BLaER1 treated with 17β-estradiol and CSF1 and Interleukin-3, amounts not matched to agents 10 nM and 100 nM (cell line): ENCODE measurements at regions not wholly inside any gene's neighbourhood (a gene's known extent, or its start where the extent isn't known, plus 50 kb on each side); places are given as distances from the start of the nearest gene placed in this dataset.

Source experiments
- H3K27ac ChIP-seq, 11 experiments: shearing (Covaris generic); formaldehyde crosslinking; 2 replicates each; pipeline ENCODE4 v1.8.1; 2022
- H3K27me3 ChIP-seq, 11 experiments: shearing (Covaris generic); formaldehyde crosslinking; 2 replicates each; pipeline ENCODE4 v1.8.1; 2022
- H3K36me3 ChIP-seq, 11 experiments: shearing (Covaris generic); formaldehyde crosslinking; 2 replicates each; pipeline ENCODE4 v1.8.1; 2022
- H3K4me1 ChIP-seq, 10 experiments: shearing (Covaris generic); formaldehyde crosslinking; 2 replicates each; pipeline ENCODE4 v1.8.1; 2022
- H3K4me2 ChIP-seq, 11 experiments: shearing (Covaris generic); formaldehyde crosslinking; 2 replicates each; pipeline ENCODE4 v1.8.1; 2022
- H3K4me3 ChIP-seq, 10 experiments: shearing (Covaris generic); formaldehyde crosslinking; 2 replicates each; pipeline ENCODE4 v1.8.1; 2022
- H3K9ac ChIP-seq, 11 experiments: shearing (Covaris generic); formaldehyde crosslinking; 2 replicates each; pipeline ENCODE4 v1.8.1; 2022
- H3K9me3 ChIP-seq, 11 experiments: shearing (Covaris generic); formaldehyde crosslinking; replicated peaks in 1 of 11; 2 replicates each; pipeline ENCODE4 v1.8.1; 2022
- H4K20me1 ChIP-seq, 11 experiments: shearing (Covaris generic); formaldehyde crosslinking; 2 replicates each; pipeline ENCODE4 v1.8.1; 2022
- Cebpa-rat ChIP-seq, 11 experiments: shearing (Covaris generic); IDR thresholded peaks; 2 replicates each; pipeline ENCODE4 v1.8.1; 2022

DNA sequence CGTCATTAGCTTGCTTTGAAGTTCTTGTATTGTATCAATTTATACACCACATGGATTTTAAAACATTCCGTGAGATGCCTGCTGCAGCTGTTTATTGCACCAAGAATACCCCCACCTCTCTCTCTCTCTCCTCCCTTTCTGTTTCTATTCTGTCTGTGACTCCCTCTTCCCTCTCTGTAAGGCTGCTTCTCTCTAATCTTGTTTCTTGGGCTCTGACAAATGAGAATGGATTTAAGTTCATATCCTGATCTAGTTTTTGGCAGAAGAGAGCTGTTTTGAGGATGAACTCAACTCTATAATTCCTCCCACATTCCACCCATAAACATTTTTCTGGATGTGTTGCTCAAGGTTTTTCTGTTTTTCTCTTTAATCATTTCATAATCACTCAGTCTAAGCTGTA is 144.3 kb upstream of the FRY start:
- H3K9ac ChIP-seq = no peak overlapping the region
- no peaks in the 10 kb centered on the region for H3K27me3 ChIP-seq
- TF ChIP-seq Cebpa-rat (IDR thresholded peaks at IDR 0.05) = no peak
- no peak overlapping the region for H3K4me2 ChIP-seq
- H3K4me3 ChIP-seq = no peak overlapping the region
- no peaks in the 10 kb centered on the region for H3K36me3 ChIP-seq
- H3K27ac ChIP-seq = no peak overlapping the region
- peaks cover 0 to 7% (median 0%) of the 10 kb centered on the region in 11 experiments; a peak in 1 of 22 replicates for H3K9me3 ChIP-seq
- H3K4me1 ChIP-seq = peaks cover 8 to 33% (median 21%) of the 10 kb centered on the region in 10 experiments; a peak in 19 of 20 replicates
- H4K20me1 ChIP-seq = no peaks in the 10 kb centered on the region

DNA sequence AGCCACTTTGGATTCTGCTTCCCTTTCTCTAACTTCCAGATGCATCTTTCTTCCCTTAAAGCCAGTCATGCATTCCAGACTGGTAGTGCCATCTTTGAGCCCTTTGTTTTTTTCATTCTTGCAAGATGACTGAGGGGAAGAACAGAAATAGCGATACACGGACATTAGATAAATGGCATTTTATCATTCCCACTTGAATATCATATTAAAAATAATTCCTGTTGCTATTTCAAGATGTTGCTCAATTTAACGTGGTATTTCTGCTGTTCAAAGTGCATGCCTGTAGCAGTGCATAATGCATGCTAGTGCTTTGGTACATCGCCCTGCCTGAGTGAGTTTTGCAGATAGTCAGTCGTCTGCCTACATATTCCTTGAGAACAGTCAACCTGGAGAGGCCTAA is 140.6 kb upstream of the FRY start:
- H3K9ac ChIP-seq = no peak overlapping the region
- peaks cover 0 to 12% (median 0%) of the 10 kb centered on the region in 11 experiments; a peak in 3 of 22 replicates for H3K9me3 ChIP-seq
- H3K4me2 ChIP-seq = peak overlapping the region in 3 of 11 experiments; percentile 10 to 18 (median 14); a peak in 4 of 22 replicates
- H3K27ac ChIP-seq = no peak overlapping the region
- H3K4me1 ChIP-seq = peaks cover 7 to 33% (median 18%) of the 10 kb centered on the region in 10 experiments
- no peak for TF ChIP-seq Cebpa-rat (IDR thresholded peaks at IDR 0.05)
- H4K20me1 ChIP-seq = no peaks in the 10 kb centered on the region
- no peaks in the 10 kb centered on the region for H3K27me3 ChIP-seq
- no peaks in the 10 kb centered on the region for H3K36me3 ChIP-seq
- H3K4me3 ChIP-seq = no peak overlapping the region

DNA sequence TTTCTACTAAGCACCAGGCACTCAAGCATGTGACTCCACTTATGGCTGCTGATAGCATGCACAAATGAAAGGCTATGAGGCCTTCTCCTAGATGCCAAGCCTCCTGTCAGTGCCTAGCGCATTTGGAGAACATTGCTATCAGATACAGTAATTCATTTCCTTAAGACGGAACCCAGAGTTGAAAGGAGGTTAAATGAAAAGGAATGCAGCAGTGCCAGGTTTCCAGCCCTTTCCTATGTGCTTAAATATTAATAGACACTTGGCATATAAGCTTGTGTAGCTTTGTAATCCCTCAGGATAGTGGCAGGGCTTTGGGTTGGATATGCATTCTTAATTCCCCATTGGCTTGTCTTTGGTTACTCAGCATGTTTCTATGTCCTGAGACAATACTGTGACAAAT is 140.1 kb upstream of the FRY start:
- H3K9me3 ChIP-seq = peaks cover 0 to 12% (median 0%) of the 10 kb centered on the region in 11 experiments; a peak in 3 of 22 replicates
- no peaks in the 10 kb centered on the region for H4K20me1 ChIP-seq
- no peaks in the 10 kb centered on the region for H3K27me3 ChIP-seq
- no peak overlapping the region for H3K9ac ChIP-seq
- H3K4me2 ChIP-seq = peak overlapping the region in 3 of 11 experiments; percentile 9 to 18 (median 14); a peak in 4 of 22 replicates
- H3K27ac ChIP-seq = no peak overlapping the region
- TF ChIP-seq Cebpa-rat (IDR thresholded peaks at IDR 0.05) = no peak
- peaks cover 10 to 33% (median 18%) of the 10 kb centered on the region in 10 experiments for H3K4me1 ChIP-seq
- H3K4me3 ChIP-seq = no peak overlapping the region
- no peaks in the 10 kb centered on the region for H3K36me3 ChIP-seq

DNA sequence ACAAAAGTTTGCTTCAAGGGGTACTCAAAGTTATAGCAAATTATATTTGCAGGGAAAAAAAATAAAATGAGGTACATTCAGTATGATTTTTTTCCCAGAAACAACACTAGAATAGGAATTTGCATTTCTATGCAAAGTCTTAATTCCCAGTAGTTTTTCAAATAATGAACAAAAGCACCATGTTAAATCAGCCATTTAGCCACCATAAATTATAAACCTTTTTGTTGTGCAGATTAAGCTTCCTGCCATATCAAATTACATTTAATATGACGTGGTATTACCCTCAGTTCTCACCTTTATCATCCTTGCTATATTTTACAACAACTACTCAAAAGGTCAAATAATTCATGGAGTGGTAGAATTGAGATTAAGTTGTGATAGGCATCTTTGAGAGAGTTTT is 136.6 kb upstream of the FRY start:
- no peak for TF ChIP-seq Cebpa-rat (IDR thresholded peaks at IDR 0.05)

DNA sequence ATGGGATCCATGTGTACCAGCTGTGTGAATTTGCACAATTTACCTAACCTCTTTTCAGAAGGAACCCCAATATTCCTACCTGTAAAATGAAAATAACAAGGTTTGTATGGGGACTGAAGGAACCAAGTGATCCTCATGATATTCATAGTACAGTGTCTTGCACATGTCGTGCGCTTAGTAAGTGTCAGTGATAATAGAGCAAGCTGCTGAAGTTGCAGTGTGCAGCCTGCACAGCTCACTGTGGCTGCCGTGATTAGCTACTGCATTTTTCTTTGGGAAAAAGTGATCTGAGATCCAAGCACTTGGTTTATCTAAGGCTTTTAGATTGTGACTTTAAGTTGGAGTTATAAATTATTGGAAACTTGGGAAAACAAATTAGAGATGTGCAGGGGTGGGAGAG is 135.9 kb upstream of the FRY start:
- Histone ChIP-seq H4K20me1 (no peaks in the 10 kb centered on the region), H3K4me1 (peaks cover 26 to 72% (median 55%) of the 10 kb centered on the region in 10 experiments), H3K27me3 (no peaks in the 10 kb centered on the region), H3K4me2 (peak overlapping the region in 10 of 11 experiments; percentile 39 to 95 (median 84); a peak in 18 of 22 replicates), H3K9me3 (peaks cover 0 to 13% (median 2%) of the 10 kb centered on the region in 11 experiments; a peak in 9 of 22 replicates), H3K27ac (no peak overlapping the region), H3K9ac (no peak overlapping the region), H3K4me3 (no peak overlapping the region), H3K36me3 (no peaks in the 10 kb centered on the region)
- no peak for TF ChIP-seq Cebpa-rat (IDR thresholded peaks at IDR 0.05)

More for the DNA sequence above, 136.6 kb upstream of the FRY start:
- peaks cover 0 to 12% (median 0%) of the 10 kb centered on the region in 11 experiments; a peak in 3 of 22 replicates for H3K9me3 ChIP-seq
- H3K4me2 ChIP-seq = no peak overlapping the region
- H3K9ac ChIP-seq = no peak overlapping the region
- H3K4me3 ChIP-seq = no peak overlapping the region
- no peak overlapping the region for H3K27ac ChIP-seq
- no peaks in the 10 kb centered on the region for H4K20me1 ChIP-seq
- no peaks in the 10 kb centered on the region for H3K36me3 ChIP-seq
- H3K4me1 ChIP-seq = peaks cover 26 to 68% (median 52%) of the 10 kb centered on the region in 10 experiments
- H3K27me3 ChIP-seq = no peaks in the 10 kb centered on the region

DNA sequence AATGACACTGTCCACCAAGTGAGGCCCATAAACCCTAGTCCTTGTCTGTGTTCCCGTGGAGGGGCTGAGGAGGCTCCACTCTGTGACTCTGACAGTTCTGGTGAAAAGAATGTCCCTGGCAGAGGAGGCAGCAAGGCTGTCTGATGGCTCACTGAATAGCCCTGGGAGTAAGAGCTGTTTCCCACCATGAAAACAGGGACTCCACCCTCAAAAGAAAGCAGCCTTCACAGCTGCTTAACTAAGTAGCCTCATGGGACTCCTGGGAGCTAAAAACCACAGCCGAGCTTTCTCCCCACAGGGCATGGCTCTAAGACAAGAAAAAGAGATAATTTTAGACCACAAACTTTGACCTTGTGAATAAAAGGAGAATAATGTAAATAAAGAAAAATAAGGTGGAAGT is 135.1 kb upstream of the FRY start:
- no peak for TF ChIP-seq Cebpa-rat (IDR thresholded peaks at IDR 0.05)
- H3K9ac ChIP-seq = peak overlapping the region in 1 of 11 experiments; percentile 19; a peak in 1 of 22 replicates
- H4K20me1 ChIP-seq = no peaks in the 10 kb centered on the region
- H3K27ac ChIP-seq = peak overlapping the region in 1 of 11 experiments; percentile 19; a peak in 1 of 22 replicates
- H3K9me3 ChIP-seq = peaks cover 0 to 16% (median 7%) of the 10 kb centered on the region in 11 experiments; a peak in 9 of 22 replicates
- H3K4me1 ChIP-seq = peaks cover 23 to 65% (median 50%) of the 10 kb centered on the region in 10 experiments
- no peaks in the 10 kb centered on the region for H3K27me3 ChIP-seq
- no peaks in the 10 kb centered on the region for H3K36me3 ChIP-seq
- H3K4me3 ChIP-seq = no peak overlapping the region; a peak in 1 of 20 replicates
- peak overlapping the region; percentile 23 to 95 (median 83) for H3K4me2 ChIP-seq

DNA sequence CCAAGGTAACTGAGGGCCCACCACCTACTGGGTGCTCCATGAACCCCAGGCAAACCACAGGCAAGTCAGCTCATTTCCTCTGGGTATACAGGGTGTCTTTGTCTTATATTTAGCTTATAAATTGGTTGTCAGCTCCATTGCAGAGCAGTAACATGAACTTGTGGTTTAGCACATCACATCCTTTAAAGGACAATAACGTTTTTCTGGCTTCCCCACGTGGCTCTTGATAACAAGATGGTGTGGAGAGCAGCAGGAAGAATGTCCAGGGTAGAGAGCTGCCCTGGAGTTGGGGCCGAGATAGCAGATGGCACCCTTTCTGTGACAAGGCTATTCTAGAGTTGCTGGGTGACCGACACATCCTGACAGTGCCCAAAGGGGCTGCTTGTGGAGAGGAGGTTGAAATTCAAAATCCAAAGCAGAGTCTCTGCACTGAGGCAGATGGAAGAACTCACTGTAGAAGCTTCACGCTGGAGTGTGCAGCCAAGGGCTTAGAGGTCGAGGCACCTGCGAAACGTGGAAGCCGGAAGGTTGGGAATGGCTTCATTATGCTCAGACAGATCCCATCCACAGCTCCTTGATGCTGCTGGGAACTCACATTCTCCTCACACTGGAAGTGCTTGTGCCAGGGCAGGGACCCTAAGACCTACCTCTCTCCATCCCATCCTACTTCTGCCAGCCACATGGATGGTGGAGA is 133.0 kb upstream of the FRY start:
- Histone ChIP-seq H3K4me1 (peaks cover 42 to 78% (median 67%) of the 10 kb centered on the region in 10 experiments), H3K4me3 (peak overlapping the region in 2 of 10 experiments; percentile 15 to 25; a peak in 3 of 20 replicates), H3K27ac (peak overlapping the region in 9 of 11 experiments; percentile 0 to 61 (median 32); a peak in 13 of 22 replicates), H4K20me1 (no peaks in the 10 kb centered on the region), H3K9ac (peak overlapping the region in 5 of 11 experiments; percentile 2 to 49 (median 33); a peak in 5 of 22 replicates), H3K36me3 (no peaks in the 10 kb centered on the region), H3K27me3 (no peaks in the 10 kb centered on the region), H3K4me2 (peak overlapping the region; percentile 63 to 95 (median 83)), H3K9me3 (peaks cover 0 to 16% (median 7%) of the 10 kb centered on the region in 11 experiments; a peak in 9 of 22 replicates)
- TF ChIP-seq Cebpa-rat (IDR thresholded peaks at IDR 0.05) = no peak

DNA sequence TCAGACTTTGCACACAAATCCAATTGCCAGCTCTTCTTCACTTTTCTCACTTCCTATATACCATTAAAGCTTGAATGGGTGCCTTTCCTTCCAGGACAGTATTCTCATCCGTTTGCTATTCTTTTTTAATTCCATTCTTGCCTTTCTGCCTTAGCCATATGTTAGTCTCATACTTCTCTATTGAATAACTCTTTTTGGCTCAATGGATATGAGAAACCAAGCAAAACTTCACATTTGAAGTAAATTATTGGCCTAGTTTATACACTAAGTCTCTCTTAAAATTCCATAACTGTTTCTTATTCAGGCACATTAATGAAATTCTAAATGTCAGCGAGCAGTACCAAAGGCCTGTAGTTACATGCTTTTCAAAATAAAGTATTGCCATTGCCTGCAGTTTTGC is 129.6 kb upstream of the FRY start:
- Histone ChIP-seq H3K9me3 (peaks cover 0 to 11% (median 7%) of the 10 kb centered on the region in 11 experiments; a peak in 9 of 22 replicates), H3K27ac (no peak overlapping the region), H3K4me3 (no peak overlapping the region), H3K27me3 (no peaks in the 10 kb centered on the region), H3K4me2 (peak overlapping the region in 9 of 11 experiments; percentile 52 to 79 (median 73); a peak in 13 of 22 replicates), H3K9ac (no peak overlapping the region), H4K20me1 (no peaks in the 10 kb centered on the region), H3K36me3 (no peaks in the 10 kb centered on the region), H3K4me1 (peaks cover 43 to 72% (median 66%) of the 10 kb centered on the region in 10 experiments)
- TF ChIP-seq Cebpa-rat (IDR thresholded peaks at IDR 0.05) = no peak

DNA sequence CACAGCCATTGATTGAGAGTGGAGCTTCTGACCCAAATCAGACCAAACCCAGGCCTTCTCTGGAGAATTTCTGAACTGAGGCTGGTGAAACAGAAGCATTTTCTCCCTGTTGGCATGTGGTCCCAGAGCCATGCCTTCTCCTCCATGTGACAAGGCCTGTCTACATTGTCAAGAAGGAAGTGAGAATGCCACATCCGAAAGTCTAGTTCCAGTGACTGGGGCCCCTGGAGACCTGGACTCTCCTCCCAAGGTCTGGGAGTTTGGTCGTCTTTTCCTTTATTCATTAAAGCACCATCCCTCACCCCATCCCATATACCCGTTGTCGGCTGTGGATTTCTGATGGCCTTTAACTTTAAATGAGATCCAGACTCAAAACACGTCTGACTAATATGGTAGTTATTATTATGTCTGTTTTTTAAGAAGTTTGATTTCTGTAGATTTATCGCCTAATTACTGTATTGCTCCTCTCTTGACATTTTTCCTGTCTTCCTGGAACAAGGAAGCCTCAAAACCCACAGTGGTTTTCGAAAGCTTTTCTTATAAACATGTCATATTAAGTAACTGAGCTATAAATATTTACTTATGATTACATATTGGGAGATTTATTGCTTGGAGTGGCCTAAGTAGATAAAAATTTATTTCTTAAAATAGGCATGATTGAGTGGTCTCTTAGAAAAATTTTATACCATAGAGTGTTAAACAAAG is 128.3 kb upstream of the FRY start:
- Histone ChIP-seq H3K4me1 (peaks cover 40 to 69% (median 56%) of the 10 kb centered on the region in 10 experiments), H3K4me2 (peak overlapping the region; percentile 52 to 79 (median 72)), H3K4me3 (no peak overlapping the region), H3K27ac (peak overlapping the region in 9 of 11 experiments; percentile 8 to 60 (median 47); a peak in 14 of 22 replicates), H3K36me3 (no peaks in the 10 kb centered on the region), H4K20me1 (no peaks in the 10 kb centered on the region), H3K9ac (no peak overlapping the region), H3K27me3 (no peaks in the 10 kb centered on the region), H3K9me3 (peaks cover 0 to 11% (median 7%) of the 10 kb centered on the region in 11 experiments; a peak in 9 of 22 replicates)
- TF ChIP-seq Cebpa-rat (IDR thresholded peaks at IDR 0.05) = no peak
